CD4-positive, CD25-positive, alpha-beta regulatory T cell (primary cell): ENCODE measurements at regions not wholly inside any gene's neighbourhood (a gene's known extent, or its start where the extent isn't known, plus 50 kb on each side); places are given as distances from the start of the nearest gene placed in this dataset.
"Not testable (repeated sequence)": the region's sequence is repeated elsewhere in the genome, so short reads cannot be mapped to it uniquely, and the experiment has no call there.

ENCODE experiments used
- ATAC-seq, 2 donors: fragments of 150-1000 bp; cut with Tn5 transposase; one replicate each; pipeline ENCODE4 v1.10.0; 2021; ENCODE audit warnings: low read depth in 2 of 2, moderate number of reproducible peaks in 2 of 2, moderate library complexity in 1 of 2
- DNase-seq, 3 donors: peaks; one replicate each; pipeline versions ENCODE4 v3.0.0 to v3.0.0-alpha.2; 2012 to 2022; ENCODE audit warnings: mixed read lengths in 1 of 3
- H3K27ac ChIP-seq: one replicate; pipeline ENCODE4 v1.7.0; 2013; ENCODE audit warnings: mild to moderate bottlenecking, low read length; ENCODE audit not compliant: insufficient read depth, poor library complexity, severe bottlenecking
- H3K27me3 ChIP-seq: one replicate; pipeline ENCODE4 v1.7.0; 2013; ENCODE audit warnings: low read length; ENCODE audit not compliant: control insufficient read depth, insufficient read depth
- H3K36me3 ChIP-seq: one replicate; pipeline ENCODE4 v1.7.0; 2013; ENCODE audit warnings: mild to moderate bottlenecking, low read length, moderate library complexity; ENCODE audit not compliant: control insufficient read depth, insufficient read depth
- H3K4me1 ChIP-seq: 2 replicates; pipeline ENCODE4 v1.7.0; 2013; ENCODE audit warnings: mild to moderate bottlenecking, low read length; ENCODE audit not compliant: insufficient read depth, control insufficient read depth, poor library complexity, severe bottlenecking
- H3K4me3 ChIP-seq: one replicate; pipeline ENCODE4 v1.7.0; 2013; ENCODE audit warnings: low read depth, mild to moderate bottlenecking, low read length, moderate library complexity
- H3K9me3 ChIP-seq, 2 experiments: 1 replicate in 1 of 2; 2 replicates in 1 of 2; pipeline ENCODE4 v1.7.0; 2013; ENCODE audit warnings: low read length in 2 of 2, mild to moderate bottlenecking in 1 of 2, moderate library complexity in 1 of 2; ENCODE audit not compliant: control insufficient read depth in 2 of 2
- H3K27ac Mint-ChIP-seq, 3 donors: one replicate each; pipeline ENCODE4 v1.8.0; 2020 to 2022; ENCODE audit warnings: mild to moderate bottlenecking in 3 of 3, mixed read lengths in 3 of 3, moderate library complexity in 2 of 3
- H3K27me3 Mint-ChIP-seq: one replicate; pipeline ENCODE4 v1.8.0; 2022; ENCODE audit warnings: mild to moderate bottlenecking, mixed read lengths
- H3K36me3 Mint-ChIP-seq: one replicate; pipeline ENCODE4 v1.8.0; 2020; ENCODE audit warnings: mixed read lengths
- H3K4me1 Mint-ChIP-seq, 4 donors: one replicate each; pipeline ENCODE4 v1.8.0; 2020 to 2022; ENCODE audit warnings: mixed read lengths in 4 of 4, mild to moderate bottlenecking in 1 of 4
- H3K4me3 Mint-ChIP-seq, 4 donors: one replicate each; pipeline ENCODE4 v1.8.0; 2020 to 2022; ENCODE audit warnings: mild to moderate bottlenecking in 4 of 4, mixed read lengths in 4 of 4, moderate library complexity in 3 of 4
- H3K9me3 Mint-ChIP-seq, 7 donors: one replicate each; pipeline ENCODE4 v1.8.0; 2020 to 2022; ENCODE audit warnings: mixed read lengths in 7 of 7, mild to moderate bottlenecking in 3 of 7, moderate library complexity in 2 of 7

DNA sequence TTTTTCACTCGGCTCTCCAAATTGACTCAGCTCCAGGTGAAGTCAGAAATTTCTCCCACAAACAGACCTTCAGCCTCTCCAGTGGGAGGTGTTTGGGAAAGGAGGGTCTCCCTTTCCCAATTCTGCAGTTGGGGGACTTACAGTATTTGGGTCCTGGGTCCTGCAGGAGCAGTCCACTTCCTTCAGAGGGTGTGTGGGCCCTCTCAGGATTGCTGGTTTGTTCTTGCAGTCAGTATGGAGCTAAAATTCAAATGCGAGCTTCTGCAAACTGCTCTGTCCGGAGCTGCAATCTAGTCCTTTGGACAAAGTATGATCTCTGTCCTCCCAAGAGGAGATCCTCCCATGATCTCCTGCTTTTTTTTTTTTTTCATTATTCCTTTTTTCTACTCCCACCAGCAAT, 87.9 kb upstream of the MSTN start:
- Histone ChIP-seq H3K36me3 (no peaks in the 10 kb centered on the region), H3K4me3 (no peak overlapping the region), H3K9me3 (peaks cover 0 to 5% of the 10 kb centered on the region in 2 experiments), H3K27ac (no peak overlapping the region), H3K27me3 (no peaks in the 10 kb centered on the region), H3K4me1 (no peaks in the 10 kb centered on the region)
- Mint-ChIP-seq H3K27me3 (peaks cover 14% of the 10 kb centered on the region), H3K4me3 (no peak overlapping the region), H3K9me3 (peaks cover 0 to 30% (median 11%) of the 10 kb centered on the region in 7 donors), H3K27ac (no peak overlapping the region), H3K4me1 (peaks cover 0 to 11% (median under 1%) of the 10 kb centered on the region in 4 donors), H3K36me3 (no peaks in the 10 kb centered on the region)
- DNase-seq, result no peak
- no peak for ATAC-seq

DNA sequence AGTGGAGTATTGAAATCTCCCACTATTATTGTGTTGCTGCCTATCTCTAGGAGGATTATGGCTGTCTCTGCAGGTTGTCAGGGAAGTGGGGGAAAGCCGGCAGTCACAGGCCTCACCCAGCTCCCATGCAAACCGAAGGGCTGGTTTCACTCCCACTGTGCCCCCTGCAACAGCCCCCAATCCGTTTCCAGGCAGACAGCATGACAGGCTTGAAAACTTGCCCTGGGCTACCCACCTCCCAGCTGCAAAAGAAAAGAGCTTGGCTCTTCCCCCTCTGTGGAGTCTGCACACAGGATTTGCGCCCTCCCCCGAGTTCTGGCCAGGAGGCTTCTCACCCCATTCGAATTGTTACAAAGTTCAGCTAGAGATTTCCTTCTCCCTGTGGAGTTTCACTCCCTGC, 87.4 kb upstream of the MSTN start:
- H3K36me3 Mint-ChIP-seq, result no peaks in the 10 kb centered on the region
- H3K27ac Mint-ChIP-seq, result peak overlapping the region in 1 of 3 donors; percentile 47
- peaks cover 11% of the 10 kb centered on the region for H3K27me3 Mint-ChIP-seq
- ATAC-seq, result no peak
- Histone ChIP-seq H3K4me1 (no peaks in the 10 kb centered on the region), H3K36me3 (no peaks in the 10 kb centered on the region), H3K27ac (no peak overlapping the region), H3K4me3 (no peak overlapping the region), H3K9me3 (peaks cover 0 to 3% of the 10 kb centered on the region in 2 experiments), H3K27me3 (no peaks in the 10 kb centered on the region)
- no peak for DNase-seq
- H3K9me3 Mint-ChIP-seq, result peaks cover 0 to 30% (median 11%) of the 10 kb centered on the region in 7 donors
- no peak overlapping the region for H3K4me3 Mint-ChIP-seq
- peaks cover 0 to 11% (median under 1%) of the 10 kb centered on the region in 4 donors for H3K4me1 Mint-ChIP-seq

DNA sequence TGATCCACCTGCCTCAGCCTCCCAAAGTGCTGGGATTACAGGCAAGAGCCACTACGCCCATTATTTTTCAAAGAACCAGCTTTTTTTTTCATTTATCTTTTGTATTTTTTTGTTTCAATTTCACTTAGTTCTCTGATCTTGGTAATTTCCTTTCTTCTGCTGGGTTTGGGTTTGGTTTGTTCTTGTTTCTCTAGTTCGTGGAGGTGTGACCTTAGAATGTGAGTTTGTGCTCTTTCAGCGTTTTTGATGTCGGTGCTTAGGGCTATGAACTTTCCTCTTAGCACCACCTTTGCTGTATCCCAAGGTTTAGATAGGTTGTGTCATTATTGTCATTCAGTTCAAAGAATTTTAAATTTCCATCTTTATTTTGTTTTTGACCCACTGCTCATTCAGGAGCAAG, 86.7 kb upstream of the MSTN start:
- Mint-ChIP-seq H3K27me3 (peaks cover 11% of the 10 kb centered on the region), H3K4me1 (peaks cover 0 to 11% (median under 1%) of the 10 kb centered on the region in 4 donors), H3K36me3 (no peaks in the 10 kb centered on the region), H3K4me3 (no peak overlapping the region), H3K27ac (peak overlapping the region in 1 of 3 donors; percentile 60), H3K9me3 (peaks cover 0 to 30% (median 11%) of the 10 kb centered on the region in 7 donors)
- no peaks in the 10 kb centered on the region for H3K27me3 ChIP-seq
- H3K36me3 ChIP-seq, result no peaks in the 10 kb centered on the region
- H3K9me3 ChIP-seq, result peaks cover 0 to 3% of the 10 kb centered on the region in 2 experiments
- ATAC-seq, result no peak
- H3K27ac ChIP-seq, result no peak overlapping the region
- DNase-seq, result peak in 1 of 3 donors; percentile 30
- no peak overlapping the region for H3K4me3 ChIP-seq
- no peaks in the 10 kb centered on the region for H3K4me1 ChIP-seq

DNA sequence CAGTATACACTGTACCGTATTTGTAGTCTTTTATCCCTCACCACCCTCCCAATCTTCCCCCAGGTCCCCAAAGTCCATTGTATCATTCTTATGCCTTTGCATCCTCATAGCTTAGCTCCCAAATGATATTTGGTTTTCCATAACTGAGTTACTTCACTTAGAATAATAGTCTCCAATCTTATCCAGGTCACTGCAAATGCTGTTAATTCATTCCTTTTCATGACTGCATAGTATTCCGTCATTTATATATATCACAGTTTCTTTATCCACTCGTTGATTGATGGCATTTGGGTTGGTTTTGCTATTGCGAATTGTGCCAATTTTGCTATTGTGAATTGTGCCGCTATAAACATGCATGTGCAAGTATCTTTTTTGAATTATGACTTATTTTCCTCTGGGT, 83.6 kb upstream of the MSTN start:
- not testable (repeated sequence) for H3K9me3 ChIP-seq, H3K4me3 Mint-ChIP-seq, H3K36me3 ChIP-seq, H3K27me3 ChIP-seq, ATAC-seq, H3K27me3 Mint-ChIP-seq, DNase-seq, H3K4me3 ChIP-seq, H3K27ac Mint-ChIP-seq, H3K36me3 Mint-ChIP-seq, H3K27ac ChIP-seq, H3K4me1 ChIP-seq
- peaks cover 0 to 33% (median 23%) of the 10 kb centered on the region in 7 donors for H3K9me3 Mint-ChIP-seq
- peaks cover 0 to 11% (median under 1%) of the 10 kb centered on the region in 4 donors for H3K4me1 Mint-ChIP-seq

DNA sequence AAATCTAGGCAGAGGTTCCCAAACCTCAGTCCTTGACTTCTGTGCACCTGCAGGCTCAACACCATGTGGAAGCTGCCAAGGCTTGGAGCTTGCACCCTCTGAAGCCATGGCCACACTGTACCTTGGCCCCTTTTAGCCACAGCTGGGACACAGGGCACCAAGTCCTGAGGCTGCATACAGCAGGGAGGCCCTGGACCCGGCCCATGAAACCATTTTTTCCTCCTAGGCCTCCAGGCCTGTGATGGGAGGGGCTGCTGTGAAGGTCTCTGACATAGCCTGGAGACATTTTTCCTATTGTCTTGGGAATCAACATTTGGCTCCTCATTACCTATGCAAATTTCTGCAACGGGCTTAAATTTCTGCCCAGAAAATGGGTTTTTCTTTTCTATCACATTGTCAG, 77.9 kb upstream of the MSTN start:
- H3K4me1 Mint-ChIP-seq, H3K27ac ChIP-seq, H3K4me1 ChIP-seq, H3K27ac Mint-ChIP-seq, DNase-seq, H3K9me3 ChIP-seq, H3K27me3 ChIP-seq, ATAC-seq, H3K4me3 ChIP-seq, H3K4me3 Mint-ChIP-seq, H3K36me3 ChIP-seq, H3K27me3 Mint-ChIP-seq: not testable (repeated sequence)
- H3K9me3 Mint-ChIP-seq, result peaks cover 2 to 36% (median 16%) of the 10 kb centered on the region in 7 donors
- peaks cover 17% of the 10 kb centered on the region for H3K36me3 Mint-ChIP-seq

DNA sequence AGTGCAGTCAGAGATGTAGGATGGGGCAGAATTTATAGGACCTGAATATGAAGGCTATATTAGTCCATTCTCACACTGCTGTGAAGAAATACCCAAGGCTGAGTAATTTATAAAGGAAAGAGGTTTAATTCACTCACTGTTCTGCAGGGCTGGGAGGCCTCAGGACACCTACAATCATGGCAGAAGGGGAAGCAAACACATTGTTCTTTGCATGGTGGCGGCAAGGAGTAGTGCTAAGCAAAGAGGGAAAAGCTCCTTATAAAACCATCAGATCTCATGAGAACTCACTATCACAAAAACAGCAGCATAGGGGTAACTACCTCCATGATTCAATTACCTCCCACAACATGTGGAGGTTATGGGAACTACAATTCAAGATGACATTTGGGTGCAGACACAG, 76.8 kb upstream of the MSTN start:
- no peak overlapping the region for H3K4me3 ChIP-seq
- Mint-ChIP-seq H3K27me3 (no peaks in the 10 kb centered on the region), H3K9me3 (peaks cover 2 to 38% (median 18%) of the 10 kb centered on the region in 7 donors), H3K4me3 (no peak overlapping the region), H3K36me3 (peaks cover 17% of the 10 kb centered on the region), H3K4me1 (no peaks in the 10 kb centered on the region), H3K27ac (no peak overlapping the region)
- ATAC-seq (no peak), DNase-seq (no peak)
- no peak overlapping the region for H3K27ac ChIP-seq
- H3K4me1 ChIP-seq, result no peaks in the 10 kb centered on the region
- H3K36me3 ChIP-seq, result no peaks in the 10 kb centered on the region
- H3K9me3 ChIP-seq, result peaks cover 4 to 6% of the 10 kb centered on the region in 2 experiments
- H3K27me3 ChIP-seq, result no peaks in the 10 kb centered on the region

DNA sequence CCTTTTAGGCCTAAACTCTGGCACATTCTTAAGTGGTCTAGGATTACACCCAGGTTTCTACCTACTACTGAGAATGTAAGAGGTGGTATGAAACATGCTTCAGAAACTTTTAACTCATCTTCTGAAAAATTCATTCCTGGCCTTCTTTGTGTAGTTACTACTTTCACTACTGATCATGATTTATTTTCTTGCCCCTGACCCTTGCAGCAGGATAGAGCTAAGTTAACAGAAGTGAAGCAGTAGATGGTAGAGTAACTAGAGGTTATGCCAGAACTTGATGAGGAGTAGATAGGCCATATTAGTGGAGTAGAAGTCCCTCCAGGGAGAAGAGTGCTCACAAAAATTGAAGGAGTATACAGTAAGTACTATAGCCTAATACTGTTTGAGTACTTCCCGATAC, 75.5 kb upstream of the MSTN start:
- H3K4me1 Mint-ChIP-seq, result no peaks in the 10 kb centered on the region
- ATAC-seq (no peak), DNase-seq (no peak)
- no peak overlapping the region for H3K4me3 Mint-ChIP-seq
- H3K27me3 Mint-ChIP-seq, result no peaks in the 10 kb centered on the region
- Histone ChIP-seq H3K4me1 (no peaks in the 10 kb centered on the region), H3K9me3 (peaks cover 4 to 6% of the 10 kb centered on the region in 2 experiments), H3K4me3 (no peak overlapping the region), H3K27me3 (no peaks in the 10 kb centered on the region), H3K36me3 (no peaks in the 10 kb centered on the region), H3K27ac (no peak overlapping the region)
- peaks cover 2 to 38% (median 18%) of the 10 kb centered on the region in 7 donors for H3K9me3 Mint-ChIP-seq
- no peak overlapping the region for H3K27ac Mint-ChIP-seq
- peaks cover 17% of the 10 kb centered on the region for H3K36me3 Mint-ChIP-seq

DNA sequence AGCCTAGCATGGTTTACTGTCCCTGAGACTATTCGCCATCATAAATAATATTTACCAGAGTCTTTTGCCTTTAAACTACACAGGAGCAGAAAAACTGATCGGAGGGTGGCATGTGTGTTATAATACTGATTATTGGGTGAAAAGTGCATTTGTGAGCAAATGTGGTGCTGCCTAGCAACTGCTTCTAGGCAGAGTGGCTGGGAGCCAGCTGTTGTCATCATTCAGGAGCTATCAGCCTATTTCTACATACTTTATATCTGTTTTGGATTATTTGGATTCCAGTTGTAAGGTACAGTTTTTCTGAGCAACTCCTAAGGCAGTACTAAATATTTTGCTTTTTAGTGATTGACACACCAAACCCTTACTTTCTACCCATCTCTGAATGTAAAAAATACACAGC, 75.0 kb upstream of the MSTN start:
- Mint-ChIP-seq H3K4me1 (no peaks in the 10 kb centered on the region), H3K36me3 (peaks cover 17% of the 10 kb centered on the region), H3K27me3 (peaks cover under 1% of the 10 kb centered on the region), H3K4me3 (no peak overlapping the region), H3K9me3 (peaks cover 2 to 37% (median 18%) of the 10 kb centered on the region in 7 donors), H3K27ac (no peak overlapping the region)
- H3K9me3 ChIP-seq, result peaks cover 4 to 6% of the 10 kb centered on the region in 2 experiments
- no peak overlapping the region for H3K27ac ChIP-seq
- no peaks in the 10 kb centered on the region for H3K4me1 ChIP-seq
- H3K27me3 ChIP-seq, result no peaks in the 10 kb centered on the region
- ATAC-seq, result no peak
- H3K36me3 ChIP-seq, result no peaks in the 10 kb centered on the region
- H3K4me3 ChIP-seq, result no peak overlapping the region
- DNase-seq, result no peak
